Endothelial cell of umbilical vein (primary cell): ENCODE measurements at regions not wholly inside any gene's neighbourhood (a gene's known extent, or its start where the extent isn't known, plus 50 kb on each side); places are given as distances from the start of the nearest gene placed in this dataset.

Experiments
- BruUV-seq: library from RNA; stranded (reverse); fragments of 400-500 nt; replicated peaks from 2 replicates; lab custom pipeline; 2021; lab: Mats Ljungman, UMichigan
- CTCF ChIA-PET: fragments of 300-600, 350-600 bp; sonication (Branson Sonifier 250); formaldehyde crosslinking; loops from one replicate; lab custom pipeline; 2021; ENCODE audit warnings: antibody characterized with exemption, inconsistent platforms; lab: Charles Lee
- POLR2A ChIA-PET: fragments of 300-600, 350-600 bp; sonication (Branson Sonifier 250); formaldehyde crosslinking; loops from one replicate; lab custom pipeline; 2021; ENCODE audit warnings: antibody characterized with exemption, inconsistent platforms; lab: Charles Lee
- DNase-seq: peaks from one replicate; pipeline ENCODE4 v3.0.0-alpha.2; 2011; ENCODE audit warnings: low read depth, low spot score
- FAIRE-seq: peaks from 2 replicates; lab custom pipeline; 2011; peaks lifted over from hg19 to GRCh38; lab: Jason Lieb, UNC
- H2AFZ ChIP-seq: 2 replicates; pipeline ENCODE4 v1.6.0; 2012; ENCODE audit warnings: low read depth, low read length, control low read depth, inconsistent platforms
- H3K27ac ChIP-seq: 2 replicates; pipeline ENCODE4 v1.5.1; 2011; ENCODE audit warnings: low read depth, mild to moderate bottlenecking, control low read depth, low read length, moderate library complexity; ENCODE audit not compliant: insufficient read depth
- H3K27me3 ChIP-seq, 2 experiments: 2 replicates each; pipeline versions ENCODE4 v1.6.0 to v1.6.1; 2011; ENCODE audit warnings: low read length in 2 of 2, mixed read lengths in 1 of 2; ENCODE audit not compliant: control insufficient read depth in 2 of 2, insufficient read depth in 2 of 2
- H3K36me3 ChIP-seq, 2 experiments: 2 replicates in 1 of 2; 3 replicates in 1 of 2; pipeline ENCODE4 v1.5.1; 2011; ENCODE audit warnings: low read length in 2 of 2, mild to moderate bottlenecking in 1 of 2, moderate library complexity in 1 of 2; ENCODE audit not compliant: control insufficient read depth in 2 of 2, insufficient read depth in 2 of 2; ENCODE audit errors: extremely low read depth in 1 of 2
- H3K4me1 ChIP-seq: 3 replicates; pipeline ENCODE4 v1.5.1; 2011; ENCODE audit warnings: mild to moderate bottlenecking, low read length; ENCODE audit not compliant: control insufficient read depth, insufficient read depth; ENCODE audit errors: extremely low read depth
- H3K4me2 ChIP-seq: 2 replicates; pipeline ENCODE4 v1.6.1; 2011; ENCODE audit warnings: low read length, control low read depth, mixed read lengths; ENCODE audit not compliant: insufficient read depth
- H3K4me3 ChIP-seq, 3 experiments: fragments of 200-600 bp in 1 of 3; sonication (generic), shearing (Covaris generic) in 1 of 3; replicated peaks in 1 of 3; 2 replicates each; pipeline ENCODE4 v1.5.1; 2011 to 2016; ENCODE audit warnings: control low read depth in 3 of 3, low read length in 3 of 3, mild to moderate bottlenecking in 2 of 3, inconsistent platforms in 1 of 3, low read depth in 1 of 3, moderate library complexity in 1 of 3; ENCODE audit not compliant: insufficient read depth in 1 of 3
- H3K79me2 ChIP-seq: 2 replicates; pipeline ENCODE4 v1.6.0; 2012; ENCODE audit warnings: low read length, inconsistent platforms; ENCODE audit not compliant: control insufficient read depth, insufficient read depth
- H3K9ac ChIP-seq: replicated peaks from 2 replicates; pipeline ENCODE3; 2011; ENCODE audit warnings: low read length, control low read depth; ENCODE audit not compliant: insufficient read depth; ENCODE audit errors: extremely low read depth
- H3K9me1 ChIP-seq: replicated peaks from 3 replicates; pipeline ENCODE4 v1.6.0; 2011; ENCODE audit warnings: mild to moderate bottlenecking, low read length; ENCODE audit not compliant: control insufficient read depth, insufficient read depth; ENCODE audit errors: extremely low read depth
- H3K9me3 ChIP-seq: replicated peaks from 2 replicates; pipeline ENCODE4 v1.5.1; 2012; ENCODE audit warnings: low read length, inconsistent platforms; ENCODE audit not compliant: control insufficient read depth, insufficient read depth
- H4K20me1 ChIP-seq: replicated peaks from 2 replicates; pipeline ENCODE3; 2011; ENCODE audit warnings: mild to moderate bottlenecking, low read length; ENCODE audit not compliant: control insufficient read depth, insufficient read depth; ENCODE audit errors: extremely low read depth
- EZH2 ChIP-seq: IDR thresholded peaks from 2 replicates; pipeline ENCODE4 v1.6.1; 2012; ENCODE audit warnings: borderline replicate concordance, low read depth, mild to moderate bottlenecking, moderate library complexity, low read length, inconsistent platforms; ENCODE audit not compliant: severe bottlenecking
- FOS ChIP-seq: IDR thresholded peaks from 2 replicates; pipeline ENCODE4 v1.6.1; 2011; ENCODE audit warnings: mild to moderate bottlenecking, low read length, moderate library complexity, borderline replicate concordance; ENCODE audit not compliant: insufficient read depth
- GATA2 ChIP-seq: IDR thresholded peaks from 2 replicates; pipeline ENCODE4 v1.7.0; 2011; ENCODE audit warnings: low read depth, mild to moderate bottlenecking, moderate library complexity, mixed read lengths, low read length; ENCODE audit not compliant: insufficient read length, insufficient read depth
- JUN ChIP-seq: IDR thresholded peaks from 2 replicates; pipeline ENCODE4 v1.6.1; 2011; ENCODE audit warnings: borderline replicate concordance, low read depth; ENCODE audit not compliant: insufficient read length, insufficient read depth
- MYC ChIP-seq: IDR thresholded peaks from one replicate; pipeline ENCODE4 v1.6.1; 2011; ENCODE audit warnings: mild to moderate bottlenecking, low read depth, low read length
- POLR2A ChIP-seq: IDR thresholded peaks from 2 replicates; pipeline ENCODE4 v1.6.1; 2012; ENCODE audit warnings: low read depth, mild to moderate bottlenecking, control low read depth, low read length
- POLR2AphosphoS5 ChIP-seq: IDR thresholded peaks from 2 replicates; pipeline ENCODE4 v1.6.1; 2012; ENCODE audit warnings: low read depth, mild to moderate bottlenecking, control low read depth, low read length, moderate library complexity; ENCODE audit not compliant: insufficient read depth
- dilution Hi-C: fragments of 300-500 bp; cut with MboI; formaldehyde crosslinking; loops from one replicate; pipeline ENCODE4 v1.15.0; 2019; ENCODE audit warnings: low sequenced_read_pairs; ENCODE audit not compliant: extremely low pct_ligation_motif_present
- intact Hi-C: fragments of 100-400 bp; cut with micrococcal nuclease; formaldehyde crosslinking; loops from one replicate; pipeline ENCODE4 v1.10.0; 2022
- TF ChIP-seq, protein P1 (sequence below), 2 donors: IDR thresholded peaks; 1 replicate in 1 of 2; 2 replicates in 1 of 2; pipeline ENCODE4 v1.5.1; 2011; ENCODE audit warnings: low read length in 2 of 2, mild to moderate bottlenecking in 2 of 2, moderate library complexity in 2 of 2, control low read depth in 1 of 2, inconsistent platforms in 1 of 2, low read depth in 1 of 2; ENCODE audit not compliant: insufficient read depth in 1 of 2; ENCODE audit errors: extremely low read depth in 1 of 2
- TF ChIP-seq, protein P2 (sequence below): IDR thresholded peaks from 2 replicates; pipeline ENCODE4 v1.6.1; 2011; ENCODE audit not compliant: insufficient read depth, insufficient read length

DNA sequence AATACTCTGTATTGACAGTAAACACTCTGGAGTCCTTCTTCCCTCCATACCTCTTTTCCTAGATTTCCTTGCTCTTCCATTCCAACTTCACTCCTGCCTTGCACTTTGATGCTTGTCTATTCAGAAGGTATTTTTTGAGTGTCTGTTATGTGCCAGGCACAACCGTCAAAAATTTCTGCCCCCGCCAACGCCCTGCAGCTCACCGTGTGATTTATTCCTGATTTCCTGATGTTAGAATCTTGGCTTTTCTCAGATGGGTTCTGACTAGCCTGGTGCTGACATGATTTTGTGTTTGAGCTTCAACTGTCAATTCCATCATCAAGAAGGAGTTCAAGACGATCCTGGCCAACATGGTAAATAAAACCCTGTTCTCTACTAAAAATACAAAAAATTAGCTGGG is 297.5 kb downstream of the AGTPBP1 start:
- no TSS peak for BruUV-seq
- H3K36me3 ChIP-seq = no peaks in the 10 kb centered on the region
- H3K79me2 ChIP-seq = no peaks in the 10 kb centered on the region
- no peak for FAIRE-seq
- no peaks in the 10 kb centered on the region for H4K20me1 ChIP-seq
- H2AFZ ChIP-seq = no peak overlapping the region
- TF ChIP-seq EZH2 = no peak
- no peak for TF ChIP-seq JUN
- TF ChIP-seq, protein P1, sequence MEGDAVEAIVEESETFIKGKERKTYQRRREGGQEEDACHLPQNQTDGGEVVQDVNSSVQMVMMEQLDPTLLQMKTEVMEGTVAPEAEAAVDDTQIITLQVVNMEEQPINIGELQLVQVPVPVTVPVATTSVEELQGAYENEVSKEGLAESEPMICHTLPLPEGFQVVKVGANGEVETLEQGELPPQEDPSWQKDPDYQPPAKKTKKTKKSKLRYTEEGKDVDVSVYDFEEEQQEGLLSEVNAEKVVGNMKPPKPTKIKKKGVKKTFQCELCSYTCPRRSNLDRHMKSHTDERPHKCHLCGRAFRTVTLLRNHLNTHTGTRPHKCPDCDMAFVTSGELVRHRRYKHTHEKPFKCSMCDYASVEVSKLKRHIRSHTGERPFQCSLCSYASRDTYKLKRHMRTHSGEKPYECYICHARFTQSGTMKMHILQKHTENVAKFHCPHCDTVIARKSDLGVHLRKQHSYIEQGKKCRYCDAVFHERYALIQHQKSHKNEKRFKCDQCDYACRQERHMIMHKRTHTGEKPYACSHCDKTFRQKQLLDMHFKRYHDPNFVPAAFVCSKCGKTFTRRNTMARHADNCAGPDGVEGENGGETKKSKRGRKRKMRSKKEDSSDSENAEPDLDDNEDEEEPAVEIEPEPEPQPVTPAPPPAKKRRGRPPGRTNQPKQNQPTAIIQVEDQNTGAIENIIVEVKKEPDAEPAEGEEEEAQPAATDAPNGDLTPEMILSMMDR (IDR thresholded peaks at IDR 0.05; ENCODE audit: extremely low read depth in 1 of 2, insufficient read depth in 1 of 2, low read depth in 1 of 2, low read length in 2 of 2) = no peak
- TF ChIP-seq, protein P2, sequence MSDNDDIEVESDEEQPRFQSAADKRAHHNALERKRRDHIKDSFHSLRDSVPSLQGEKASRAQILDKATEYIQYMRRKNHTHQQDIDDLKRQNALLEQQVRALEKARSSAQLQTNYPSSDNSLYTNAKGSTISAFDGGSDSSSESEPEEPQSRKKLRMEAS = no peak
- no peak for TF ChIP-seq MYC
- TF ChIP-seq POLR2AphosphoS5 = no peak
- no peak for TF ChIP-seq GATA2
- no peak for TF ChIP-seq FOS
- TF ChIP-seq POLR2A = no peak
- dilution Hi-C loops (no loop called here), intact Hi-C loops (no loop called here)
- DNase-seq = no peak
- no peak overlapping the region for H3K9ac ChIP-seq
- no peaks in the 10 kb centered on the region for H3K4me1 ChIP-seq
- ChIA-PET POLR2A (no interaction called here), CTCF (interaction anchor here (0.7 to 1.1 kb wide), 2 partner anchors 9 to 166 kb away, joined by 3 to 4 read pairs; no protein-coding TSS in a partner anchor)
- H3K9me1 ChIP-seq = no peaks in the 10 kb centered on the region
- no peak overlapping the region for H3K27ac ChIP-seq
- no peaks in the 10 kb centered on the region for H3K9me3 ChIP-seq
- no peaks in the 10 kb centered on the region for H3K27me3 ChIP-seq
- H3K4me2 ChIP-seq = no peak overlapping the region
- H3K4me3 ChIP-seq = no peak overlapping the region
